ENCODE measurements at regions not wholly inside any gene's neighbourhood (a gene's known extent, or its start where the extent isn't known, plus 50 kb on each side); places are given as distances from the start of the nearest gene placed in this dataset.

- no peak for TF ChIP-seq CTCF (conservative IDR thresholded peaks at IDR 0.05; ENCODE audit: low read depth, low read length)
- H3K4me3 ChIP-seq (ENCODE audit: low read depth, low read length) = no peak overlapping the region
- DNase-seq (ENCODE audit: low read depth) = no peak
Observed at GRCh38 chr10:33396279-33396678, 61.8 kb upstream of the NRP1 start.

GRCh38 chr10:33395201-33395600 lies 60.7 kb upstream of the NRP1 start:
- DNase-seq (ENCODE audit: low read depth) = no peak
- no peak overlapping the region for H3K4me3 ChIP-seq (ENCODE audit: low read depth, low read length)
- no peak for TF ChIP-seq CTCF (conservative IDR thresholded peaks at IDR 0.05; ENCODE audit: low read depth, low read length)

- no peak overlapping the region for H3K4me3 ChIP-seq (ENCODE audit: low read depth, low read length)
- DNase-seq (ENCODE audit: low read depth) = no peak
- no peak for TF ChIP-seq CTCF (conservative IDR thresholded peaks at IDR 0.05; ENCODE audit: low read depth, low read length)
Observed at GRCh38 chr10:33392706-33393105, 58.2 kb upstream of the NRP1 start.

- TF ChIP-seq CTCF (conservative IDR thresholded peaks at IDR 0.05; ENCODE audit: low read depth, low read length) = no peak
- DNase-seq (ENCODE audit: low read depth) = no peak
- no peak overlapping the region for H3K4me3 ChIP-seq (ENCODE audit: low read depth, low read length)
Observed at GRCh38 chr10:33391611-33392465, 57.4 kb upstream of the NRP1 start.

- H3K4me3 ChIP-seq (ENCODE audit: low read depth, low read length) = no peak overlapping the region
- TF ChIP-seq CTCF (conservative IDR thresholded peaks at IDR 0.05; ENCODE audit: low read depth, low read length) = no peak
- no peak for DNase-seq (ENCODE audit: low read depth)
Observed at GRCh38 chr10:33390046-33390445, 55.6 kb upstream of the NRP1 start.

- TF ChIP-seq CTCF (conservative IDR thresholded peaks at IDR 0.05; ENCODE audit: low read depth, low read length) = no peak
- no peak for DNase-seq (ENCODE audit: low read depth)
- H3K4me3 ChIP-seq (ENCODE audit: low read depth, low read length) = no peak overlapping the region
Observed at GRCh38 chr10:33388785-33389184, 54.3 kb upstream of the NRP1 start.

GRCh38 chr10:33388382-33388781 lies 53.9 kb upstream of the NRP1 start:
- no peak for TF ChIP-seq CTCF (conservative IDR thresholded peaks at IDR 0.05; ENCODE audit: low read depth, low read length)
- no peak overlapping the region for H3K4me3 ChIP-seq (ENCODE audit: low read depth, low read length)
- DNase-seq (ENCODE audit: low read depth) = no peak
